ENCODE measurements at regions not wholly inside any gene's neighbourhood (a gene's known extent, or its start where the extent isn't known, plus 50 kb on each side); places are given as distances from the start of the nearest gene placed in this dataset.

- no peaks in the 10 kb centered on the region for H3K27me3 ChIP-seq (ENCODE audit: control insufficient read depth in 1 of 2, insufficient read depth in 2 of 2, low read length in 2 of 2)
- H3K27me3 Mint-ChIP-seq, result peaks cover 30% of the 10 kb centered on the region
- no peak overlapping the region for H3K27ac Mint-ChIP-seq
- H3K4me1 Mint-ChIP-seq (ENCODE audit: low read depth), result no peaks in the 10 kb centered on the region
- TF ChIP-seq CTCF (IDR thresholded peaks at IDR 0.05), result no peak
- CTCF ChIA-PET, result no interaction called here
- no peak for ATAC-seq (ENCODE audit: poor library complexity)
- no peaks in the 10 kb centered on the region for H3K4me1 ChIP-seq (ENCODE audit: insufficient read depth, low read length)
- no peaks in the 10 kb centered on the region for H3K9me3 ChIP-seq (ENCODE audit: control insufficient read depth in 1 of 2, insufficient read depth in 1 of 2, low read length in 2 of 2)
- H3K36me3 ChIP-seq (ENCODE audit: insufficient read depth, low read length), result no peaks in the 10 kb centered on the region
- H3K36me3 Mint-ChIP-seq (ENCODE audit: low read depth), result no peaks in the 10 kb centered on the region
- H3K4me3 Mint-ChIP-seq, result no peak overlapping the region
- H3K27ac ChIP-seq (ENCODE audit: low read depth in 1 of 2, low read length in 2 of 2), result no peak overlapping the region
- intact Hi-C loops (cut with DNase I, micrococcal nuclease), result no loop called here
- no peak overlapping the region for H3K4me3 ChIP-seq (ENCODE audit: low read length)
- POLR2A ChIA-PET, result no interaction called here
- no peaks in the 10 kb centered on the region for H3K9me3 Mint-ChIP-seq
- DNase-seq, result no peak
These were observed 163.8 kb upstream of the MVB12B start for GRCh38 chr9:126162611-126163381.

GRCh38 chr9:126164796-126165525, 161.7 kb upstream of the MVB12B start:
- H3K4me1 Mint-ChIP-seq (ENCODE audit: low read depth), result no peaks in the 10 kb centered on the region
- TF ChIP-seq CTCF (IDR thresholded peaks at IDR 0.05), result no peak
- H3K36me3 Mint-ChIP-seq (ENCODE audit: low read depth), result no peaks in the 10 kb centered on the region
- Histone ChIP-seq H3K4me1 (ENCODE audit: insufficient read depth, low read length) (no peaks in the 10 kb centered on the region), H3K27ac (ENCODE audit: low read depth in 1 of 2, low read length in 2 of 2) (no peak overlapping the region), H3K36me3 (ENCODE audit: insufficient read depth, low read length) (no peaks in the 10 kb centered on the region), H3K27me3 (ENCODE audit: control insufficient read depth in 1 of 2, insufficient read depth in 2 of 2, low read length in 2 of 2) (peaks cover 3% of the 10 kb centered on the region in 2 experiments), H3K4me3 (ENCODE audit: low read length) (no peak overlapping the region), H3K9me3 (ENCODE audit: control insufficient read depth in 1 of 2, insufficient read depth in 1 of 2, low read length in 2 of 2) (no peaks in the 10 kb centered on the region)
- DNase-seq (no peak), ATAC-seq (ENCODE audit: poor library complexity) (no peak)
- peaks cover 42% of the 10 kb centered on the region for H3K27me3 Mint-ChIP-seq
- no peak overlapping the region for H3K27ac Mint-ChIP-seq
- H3K4me3 Mint-ChIP-seq, result no peak overlapping the region
- CTCF ChIA-PET, result no interaction called here
- POLR2A ChIA-PET, result no interaction called here
- H3K9me3 Mint-ChIP-seq, result no peaks in the 10 kb centered on the region
- intact Hi-C loops (cut with DNase I, micrococcal nuclease), result no loop called here

DNA sequence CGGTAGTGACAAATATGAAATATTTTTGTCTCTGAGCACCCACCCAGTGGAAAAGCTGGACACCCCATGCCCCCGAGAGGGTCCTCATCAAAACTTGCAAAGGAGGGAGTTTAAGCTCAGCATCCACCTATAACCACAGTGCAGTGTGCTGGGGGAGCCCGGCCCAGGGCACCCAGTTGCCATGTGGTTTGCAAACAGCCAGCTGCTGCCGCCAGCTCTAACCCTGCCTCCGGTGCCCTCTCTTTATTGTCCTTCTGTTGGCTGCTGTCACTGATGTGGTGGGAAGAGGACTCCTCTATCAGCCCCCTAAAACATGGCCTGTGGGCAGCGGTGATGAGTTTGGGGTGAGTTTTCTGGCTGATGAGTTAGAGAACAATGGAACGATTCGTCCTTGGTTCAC, 160.9 kb upstream of the MVB12B start:
- ATAC-seq (ENCODE audit: poor library complexity) (no peak), DNase-seq (no peak)
- CTCF ChIA-PET, result no interaction called here
- Histone ChIP-seq H3K27ac (ENCODE audit: low read depth in 1 of 2, low read length in 2 of 2) (no peak overlapping the region), H3K4me3 (ENCODE audit: low read length) (no peak overlapping the region), H3K27me3 (ENCODE audit: control insufficient read depth in 1 of 2, insufficient read depth in 2 of 2, low read length in 2 of 2) (peaks cover 3 to 5% of the 10 kb centered on the region in 2 experiments), H3K9me3 (ENCODE audit: control insufficient read depth in 1 of 2, insufficient read depth in 1 of 2, low read length in 2 of 2) (no peaks in the 10 kb centered on the region), H3K4me1 (ENCODE audit: insufficient read depth, low read length) (no peaks in the 10 kb centered on the region), H3K36me3 (ENCODE audit: insufficient read depth, low read length) (no peaks in the 10 kb centered on the region)
- POLR2A ChIA-PET, result no interaction called here
- no peaks in the 10 kb centered on the region for H3K4me1 Mint-ChIP-seq (ENCODE audit: low read depth)
- H3K36me3 Mint-ChIP-seq (ENCODE audit: low read depth), result no peaks in the 10 kb centered on the region
- intact Hi-C loops (cut with DNase I, micrococcal nuclease), result no loop called here
- no peak for TF ChIP-seq CTCF (IDR thresholded peaks at IDR 0.05)
- H3K9me3 Mint-ChIP-seq, result no peaks in the 10 kb centered on the region
- H3K4me3 Mint-ChIP-seq, result no peak overlapping the region
- H3K27me3 Mint-ChIP-seq, result peaks cover 49% of the 10 kb centered on the region
- no peak overlapping the region for H3K27ac Mint-ChIP-seq
